NB4 (cell line): ENCODE measurements at regions not wholly inside any gene's neighbourhood (a gene's known extent, or its start where the extent isn't known, plus 50 kb on each side); places are given as distances from the start of the nearest gene placed in this dataset.

Source experiments
- DNase-seq: peaks from one replicate; pipeline ENCODE4 v3.0.0; 2010; ENCODE audit warnings: low read depth
- H3K4me3 ChIP-seq: one replicate; pipeline ENCODE4 v1.5.1; 2011; ENCODE audit warnings: mild to moderate bottlenecking, low read depth, low read length, moderate library complexity
- CTCF ChIP-seq: IDR thresholded peaks from one replicate; pipeline ENCODE4 v1.5.1; 2012; ENCODE audit warnings: low read depth, low read length
- MAX ChIP-seq: IDR thresholded peaks from 2 replicates; pipeline ENCODE4 v1.6.1; 2011; ENCODE audit warnings: low read depth, low read length
- MYC ChIP-seq: IDR thresholded peaks from 2 replicates; pipeline ENCODE4 v1.6.1; 2011; ENCODE audit warnings: low read depth, low read length
- POLR2A ChIP-seq: IDR thresholded peaks from 2 replicates; pipeline ENCODE4 v1.6.1; 2011; ENCODE audit warnings: mild to moderate bottlenecking; ENCODE audit not compliant: insufficient read length; ENCODE audit errors: extremely low read depth

- no peak for TF ChIP-seq CTCF
- TF ChIP-seq MAX: no peak
- TF ChIP-seq MYC: no peak
- DNase-seq: no peak
- H3K4me3 ChIP-seq: no peak overlapping the region
These were observed 209.2 kb upstream of the GRIK3 start for GRCh38 chr1:37243368-37244082.

- no peak overlapping the region for H3K4me3 ChIP-seq
- TF ChIP-seq POLR2A: no peak
- TF ChIP-seq CTCF: no peak
- no peak for TF ChIP-seq MAX
- no peak for TF ChIP-seq MYC
- DNase-seq: no peak
These were observed 209.8 kb upstream of the GRIK3 start for GRCh38 chr1:37244083-37244480.

GRCh38 chr1:37244815-37245214, 210.5 kb upstream of the GRIK3 start:
- no peak for DNase-seq
- no peak for TF ChIP-seq POLR2A
- no peak for TF ChIP-seq MYC
- TF ChIP-seq CTCF: no peak
- TF ChIP-seq MAX: no peak
- H3K4me3 ChIP-seq: no peak overlapping the region

GRCh38 chr1:37246631-37247030, 212.3 kb upstream of the GRIK3 start:
- DNase-seq: no peak
- H3K4me3 ChIP-seq: no peak overlapping the region
- TF ChIP-seq CTCF (no peak), MYC (no peak), POLR2A (no peak)

GRCh38 chr1:37250371-37250770, 216.1 kb upstream of the GRIK3 start:
- TF ChIP-seq POLR2A: no peak
- TF ChIP-seq CTCF: no peak
- no peak overlapping the region for H3K4me3 ChIP-seq
- no peak for DNase-seq

GRCh38 chr1:37255136-37255795, 219.1 kb upstream of the ZC3H12A start:
- DNase-seq: peak; percentile 54
- TF ChIP-seq MAX (peak; percentile 63), POLR2A (no peak), CTCF (no peak), MYC (no peak)
- H3K4me3 ChIP-seq: no peak overlapping the region
